ENCODE measurements at regions not wholly inside any gene's neighbourhood (a gene's known extent, or its start where the extent isn't known, plus 50 kb on each side); places are given as distances from the start of the nearest gene placed in this dataset.

- TF ChIP-seq CTCF (optimal IDR thresholded peaks at IDR 0.05 in 1 of 3, IDR thresholded peaks at IDR 0.05 in 1 of 3, conservative IDR thresholded peaks at IDR 0.05 in 1 of 3; ENCODE audit: extremely low read depth in 1 of 3, insufficient read depth in 2 of 3, low read length in 3 of 3) (no peak), EZH2 (IDR thresholded peaks at IDR 0.05; ENCODE audit: low read length) (no peak)
These were observed 903.2 kb downstream of the ANKRD7 start for GRCh38 chr7:119127706-119128105.

Measured in keratinocyte (primary cell).